Keratinocyte (primary cell): ENCODE measurements at regions not wholly inside any gene's neighbourhood (a gene's known extent, or its start where the extent isn't known, plus 50 kb on each side); places are given as distances from the start of the nearest gene placed in this dataset.

Experiments used
- CTCF ChIP-seq, 3 experiments: IDR thresholded peaks in 1 of 3; conservative IDR thresholded peaks in 1 of 3; optimal IDR thresholded peaks in 1 of 3; 2 replicates in 2 of 3; 3 replicates in 1 of 3; pipeline versions ENCODE3 to v1.5.1; 2011; ENCODE audit warnings: low read length in 3 of 3, mild to moderate bottlenecking in 3 of 3, moderate library complexity in 2 of 3, control low read depth in 1 of 3, inconsistent platforms in 1 of 3; ENCODE audit not compliant: insufficient read depth in 2 of 3; ENCODE audit errors: extremely low read depth in 1 of 3
- EZH2 ChIP-seq: IDR thresholded peaks from one replicate; pipeline ENCODE4 v1.6.1; 2012; ENCODE audit warnings: inconsistent platforms, mild to moderate bottlenecking, low read length, moderate library complexity

GRCh38 chr1:244304156-244304555 is 147.6 kb downstream of the ADSS2 start:
- TF ChIP-seq CTCF (optimal IDR thresholded peaks at IDR 0.05 in 1 of 3, IDR thresholded peaks at IDR 0.05 in 1 of 3, conservative IDR thresholded peaks at IDR 0.05 in 1 of 3; ENCODE audit: extremely low read depth in 1 of 3, insufficient read depth in 2 of 3, low read length in 3 of 3) (no peak), EZH2 (no peak)
